ENCODE measurements at regions not wholly inside any gene's neighbourhood (a gene's known extent, or its start where the extent isn't known, plus 50 kb on each side); places are given as distances from the start of the nearest gene placed in this dataset.
"Not testable (repeated sequence)": the region's sequence is repeated elsewhere in the genome, so short reads cannot be mapped to it uniquely, and the experiment has no call there.

DNA sequence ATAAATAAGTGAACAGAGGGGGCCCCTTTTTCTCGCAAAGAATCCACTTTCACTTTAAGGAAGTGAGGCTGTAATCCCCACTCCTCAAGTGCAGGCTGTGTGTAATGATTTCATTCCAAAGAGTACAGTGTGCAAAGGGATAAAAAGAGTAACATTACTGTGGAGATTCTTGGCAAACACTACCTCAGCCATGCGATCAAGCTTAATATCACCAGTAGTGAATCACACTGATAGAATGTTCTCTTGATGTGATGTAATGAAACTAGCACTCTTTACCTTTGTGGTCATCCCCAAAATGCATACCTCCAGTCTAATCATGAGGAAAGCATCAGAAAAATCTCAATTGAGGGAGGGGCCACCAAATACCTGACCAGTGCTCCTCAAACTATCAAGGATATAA lies 246.1 kb upstream of the CHORDC1 start:
- no peak for FAIRE-seq

DNA sequence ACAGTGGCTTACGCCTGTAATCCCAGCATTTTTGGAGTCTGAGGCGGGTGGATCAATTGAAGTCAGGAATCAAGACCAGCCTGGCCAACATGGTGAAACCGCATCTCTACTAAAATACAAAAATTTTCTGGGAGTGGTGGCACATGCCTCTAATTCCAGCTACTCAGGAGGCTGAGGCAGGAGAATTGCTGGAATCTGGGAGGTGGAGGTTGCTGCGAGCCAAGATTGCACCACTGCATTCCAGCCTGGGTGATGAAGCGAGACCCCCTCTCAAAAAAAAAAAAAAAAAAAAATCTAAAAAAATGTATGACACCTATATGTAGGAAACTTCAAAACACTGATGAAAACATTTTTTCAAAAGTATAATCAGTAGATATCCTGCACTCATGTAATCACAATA lies 242.7 kb upstream of the CHORDC1 start:
- FAIRE-seq, result no peak

DNA sequence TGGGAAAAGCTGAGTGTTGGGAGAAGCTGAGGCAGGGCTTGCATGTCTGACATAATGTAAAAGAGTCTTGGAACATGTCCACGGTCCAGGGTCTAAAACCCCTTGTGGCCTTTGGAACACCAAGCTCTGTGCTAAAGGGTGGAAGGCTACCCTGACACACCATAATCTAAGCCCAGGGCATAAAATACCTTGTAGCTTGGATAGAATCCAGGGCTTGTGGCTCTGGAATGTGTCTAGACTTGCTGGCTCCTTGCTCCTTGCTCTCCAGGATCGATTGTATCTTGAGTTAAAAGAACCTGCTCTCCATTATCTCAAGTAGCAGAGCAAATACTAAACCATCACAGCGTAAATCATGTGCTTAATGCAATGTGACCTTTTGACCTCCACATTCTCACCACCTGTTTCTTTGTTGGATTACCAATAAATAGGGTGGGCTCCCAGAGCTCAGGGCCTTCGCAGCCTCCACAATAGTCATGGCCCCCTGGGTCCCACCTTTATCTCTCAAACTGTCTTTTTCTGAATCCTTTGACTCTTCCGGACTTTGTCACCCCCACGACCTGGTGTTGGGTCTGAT lies 232.6 kb upstream of the CHORDC1 start:
- not testable (repeated sequence) for FAIRE-seq

- FAIRE-seq, result no peak
These were observed 230.7 kb upstream of the CHORDC1 start for GRCh38 chr11:90453525-90453924.

GRCh38 chr11:90449606-90450005 lies 226.8 kb upstream of the CHORDC1 start:
- FAIRE-seq, result no peak

DNA sequence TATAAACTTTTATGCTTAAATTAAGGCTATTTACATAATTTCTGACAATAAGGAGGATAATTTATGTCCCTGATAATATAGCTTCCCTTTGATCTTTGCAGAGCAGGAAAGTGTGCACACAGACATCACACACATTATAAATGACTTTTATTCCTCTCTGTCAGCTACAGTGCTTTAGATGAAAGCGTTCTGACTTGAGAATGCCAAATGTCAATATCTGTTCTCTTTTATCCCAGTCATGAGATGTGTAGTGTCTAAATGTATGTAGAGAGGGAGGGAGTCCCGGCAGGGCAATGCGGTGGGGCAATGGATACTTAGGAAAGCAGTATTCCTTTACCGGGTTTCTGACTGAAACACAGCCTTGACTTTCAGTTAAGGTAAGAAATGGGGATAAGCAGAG lies 225.4 kb upstream of the CHORDC1 start:
- FAIRE-seq, result no peak

DNA sequence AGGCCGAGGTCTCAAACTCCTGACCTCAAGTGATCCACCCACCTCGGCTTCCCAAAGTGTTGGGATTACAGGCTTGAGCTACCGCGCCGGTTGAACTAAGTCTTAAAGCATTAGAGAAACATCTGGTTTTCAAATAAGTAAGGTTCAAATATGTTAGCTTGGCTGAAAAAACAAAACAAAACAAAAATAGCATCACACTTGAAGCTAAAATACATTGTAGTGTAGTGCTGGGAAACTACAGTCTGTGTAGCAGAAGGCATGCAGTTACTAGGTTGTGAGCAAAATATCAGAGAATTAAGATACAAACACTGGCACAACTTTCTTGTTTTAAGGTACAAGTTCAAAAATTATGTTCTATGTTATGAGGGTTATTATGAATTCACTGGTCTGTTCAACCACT lies 224.8 kb upstream of the CHORDC1 start:
- FAIRE-seq, result no peak

DNA sequence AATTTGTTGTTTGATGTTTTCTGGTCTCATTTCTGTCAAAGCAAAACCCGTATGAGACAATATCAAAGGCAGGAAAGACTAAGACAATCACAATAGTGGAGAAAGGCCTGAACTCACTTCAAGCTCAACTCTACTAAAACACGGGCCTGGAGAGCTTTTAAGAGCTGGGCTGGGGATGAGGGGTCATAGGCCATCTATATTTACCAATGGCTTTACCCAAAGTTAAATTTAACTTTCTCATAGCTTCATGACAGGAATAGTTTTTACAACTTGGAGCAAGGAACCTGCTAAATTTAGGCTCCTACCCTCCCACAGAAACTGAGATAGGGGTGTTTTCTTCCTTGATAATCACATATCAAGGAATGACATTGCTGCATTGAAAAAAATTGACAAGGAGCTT lies 223.4 kb upstream of the CHORDC1 start:
- no peak for FAIRE-seq

GRCh38 chr11:90438069-90438468 lies 215.2 kb upstream of the CHORDC1 start:
- no peak for FAIRE-seq

GRCh38 chr11:90434858-90435257 lies 212.0 kb upstream of the CHORDC1 start:
- no peak for FAIRE-seq

- FAIRE-seq, result no peak
These were observed 206.0 kb upstream of the CHORDC1 start for GRCh38 chr11:90428836-90429235.

GRCh38 chr11:90426442-90426841 lies 203.6 kb upstream of the CHORDC1 start:
- no peak for FAIRE-seq

- FAIRE-seq, result no peak
These were observed 200.5 kb upstream of the CHORDC1 start for GRCh38 chr11:90423378-90423777.

DNA sequence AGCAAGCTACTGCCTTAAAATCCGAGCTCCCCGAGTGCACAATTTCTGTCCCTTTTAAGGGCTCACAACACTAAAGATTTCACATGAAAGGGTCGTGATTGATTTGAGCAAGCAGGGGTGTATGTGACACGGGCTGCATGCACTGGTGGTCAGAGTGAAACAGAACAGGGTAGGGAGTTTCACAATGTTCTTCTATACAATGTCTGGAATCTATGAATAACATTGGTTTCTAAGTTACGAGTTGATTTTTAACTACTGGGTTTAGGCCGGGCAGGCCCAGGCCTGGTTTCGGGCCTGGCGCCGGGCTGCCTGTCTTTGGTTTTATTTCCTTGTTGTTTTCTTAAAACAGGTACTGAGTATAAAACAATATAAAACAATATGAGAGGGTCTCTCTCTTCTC lies 199.9 kb upstream of the CHORDC1 start:
- not testable (repeated sequence) for FAIRE-seq

GRCh38 chr11:90414221-90414620 lies 191.4 kb upstream of the CHORDC1 start:
- FAIRE-seq, result no peak

DNA sequence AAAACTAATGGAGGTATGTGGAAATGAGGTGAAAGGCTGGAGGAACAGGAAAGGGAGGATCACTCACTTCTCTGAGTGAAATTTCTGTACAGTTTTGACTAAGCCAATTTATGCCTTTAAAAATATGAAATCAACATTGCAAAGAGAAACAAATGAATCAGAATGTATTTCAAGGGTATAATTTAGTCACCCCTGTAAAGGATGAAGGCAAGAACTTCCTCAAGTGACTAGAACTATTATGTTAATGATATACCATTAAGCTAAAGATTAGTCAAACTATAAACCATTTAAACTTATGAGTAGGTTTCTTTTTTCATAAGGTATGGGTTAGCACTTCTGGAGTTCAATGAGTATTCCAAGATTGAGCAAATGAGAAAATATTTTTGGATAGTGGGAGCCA lies 184.5 kb upstream of the CHORDC1 start:
- no peak for FAIRE-seq

- no peak for FAIRE-seq
These were observed 169.8 kb upstream of the CHORDC1 start for GRCh38 chr11:90392692-90393091.

DNA sequence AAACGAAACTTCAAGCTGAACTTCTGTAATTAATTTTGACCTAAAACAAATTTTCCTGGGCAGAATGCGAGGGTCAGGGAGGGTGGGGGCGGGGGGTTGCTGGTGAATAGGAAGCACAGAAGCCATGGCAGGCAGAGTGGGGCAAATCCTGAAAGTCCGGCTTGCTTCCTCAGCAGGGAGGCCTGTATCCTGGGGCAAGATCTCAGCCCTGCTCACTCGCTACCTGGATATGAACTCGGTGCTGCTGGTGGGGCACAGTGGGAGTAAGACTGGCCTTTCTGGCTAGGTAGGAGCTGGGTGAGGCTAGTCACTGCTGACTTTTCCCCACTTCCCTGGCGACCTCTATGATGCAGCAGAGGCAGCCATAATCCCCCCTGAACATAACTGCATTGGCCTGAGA lies 168.9 kb upstream of the CHORDC1 start:
- no peak for FAIRE-seq

GRCh38 chr11:90380206-90380605 lies 157.4 kb upstream of the CHORDC1 start:
- FAIRE-seq, result no peak

DNA sequence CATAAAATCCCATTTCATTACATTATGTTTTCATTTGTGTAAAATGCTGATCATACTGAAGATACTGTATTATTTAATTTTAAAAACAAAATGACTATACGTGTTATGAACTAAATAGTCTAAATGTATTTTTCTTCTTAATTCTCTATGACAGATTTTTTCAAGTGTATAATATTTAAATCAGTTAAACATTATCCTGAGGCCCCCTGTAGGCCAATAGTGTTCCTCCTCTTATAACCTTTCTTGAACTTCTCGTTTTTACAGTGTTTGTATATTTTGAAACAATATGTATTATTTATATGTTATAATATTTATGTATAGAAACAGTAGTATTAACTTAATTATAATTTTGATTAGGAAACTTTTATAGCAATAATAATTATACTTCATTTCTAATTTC lies 151.1 kb upstream of the CHORDC1 start:
- peak; percentile 57 for FAIRE-seq

DNA sequence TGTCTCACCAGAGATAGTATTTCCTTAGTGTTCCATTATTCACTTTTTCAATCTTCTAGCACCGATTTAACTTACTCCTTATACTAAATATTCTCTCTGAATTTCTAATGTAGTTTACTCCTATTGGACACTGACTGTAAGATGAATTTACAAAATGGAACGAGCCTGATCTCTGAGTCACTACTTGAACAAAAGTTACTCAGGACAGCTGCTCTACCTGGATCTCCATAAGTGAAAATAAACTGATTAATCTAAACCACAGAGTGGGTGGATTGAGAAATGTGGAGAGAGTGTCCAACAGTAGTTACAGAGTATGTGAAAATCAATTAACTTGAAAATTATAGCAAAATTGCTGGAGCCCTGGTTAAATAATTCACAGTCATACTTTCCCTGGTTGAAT lies 141.7 kb upstream of the CHORDC1 start:
- no peak for FAIRE-seq

DNA sequence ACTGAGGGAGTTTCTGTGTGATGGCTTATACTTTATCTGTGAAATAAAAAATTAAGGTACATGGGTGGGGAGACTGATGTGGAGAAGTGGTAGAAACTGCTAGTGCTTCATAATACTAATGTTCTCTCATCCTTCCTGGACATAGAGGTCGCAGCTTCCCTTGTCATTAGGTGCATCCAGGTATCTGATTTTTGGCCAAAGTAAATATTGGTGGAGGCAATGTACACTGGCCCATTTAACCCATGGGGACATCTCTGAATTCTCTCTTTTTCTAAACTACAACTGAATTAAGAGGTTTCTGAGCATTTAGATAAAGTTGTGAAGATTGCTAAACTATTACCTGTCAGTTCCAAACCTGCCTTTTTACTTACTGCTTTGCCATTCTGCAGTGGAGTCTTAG lies 140.9 kb upstream of the CHORDC1 start:
- FAIRE-seq, result no peak

DNA sequence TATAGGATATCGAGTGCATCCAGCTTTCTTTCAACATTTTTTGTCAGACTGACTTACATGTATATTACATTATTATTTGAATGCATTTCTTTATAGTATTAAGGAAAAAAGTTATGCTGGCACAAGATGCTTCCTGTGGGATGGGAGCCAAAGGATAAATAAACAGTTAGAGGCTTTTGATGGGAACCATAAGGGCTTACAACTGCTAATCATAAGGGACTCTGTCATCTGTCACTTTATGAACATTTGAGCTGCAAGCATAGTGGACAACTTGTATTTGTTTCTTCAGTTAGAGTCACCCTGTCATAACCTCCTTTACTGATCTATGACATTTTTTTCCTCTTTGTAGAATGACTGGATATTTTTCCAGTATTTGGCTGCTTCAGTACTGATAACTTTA lies 132.4 kb upstream of the CHORDC1 start:
- FAIRE-seq, result no peak

GRCh38 chr11:90349731-90350130 lies 126.9 kb upstream of the CHORDC1 start:
- FAIRE-seq, result no peak

DNA sequence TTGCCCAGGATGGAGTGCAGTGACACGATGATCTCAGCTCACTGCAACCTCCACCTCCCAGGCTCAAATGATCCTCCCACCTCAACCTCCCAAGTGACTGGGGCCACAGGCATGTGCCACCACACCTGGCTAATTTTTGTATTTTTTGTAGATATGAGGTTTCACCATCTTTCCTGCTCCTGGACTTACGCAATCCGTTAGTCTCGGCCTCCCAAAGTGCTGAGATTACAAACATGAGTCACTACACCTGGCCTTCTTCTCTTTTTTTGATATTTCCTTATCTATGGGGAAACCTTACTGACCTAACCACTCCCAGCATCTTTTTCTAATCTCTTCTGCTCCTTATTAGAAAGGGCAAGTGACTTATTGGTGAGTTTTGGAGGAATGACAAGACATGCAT lies 121.7 kb upstream of the CHORDC1 start:
- no peak for FAIRE-seq

- FAIRE-seq, result no peak
These were observed 120.8 kb upstream of the CHORDC1 start for GRCh38 chr11:90343673-90344072.

Data from A204.1 (cell line).